ENCODE measurements at regions not wholly inside any gene's neighbourhood (a gene's known extent, or its start where the extent isn't known, plus 50 kb on each side); places are given as distances from the start of the nearest gene placed in this dataset.

GRCh38 chr9:90060256-90060655 is 455.4 kb downstream of the GADD45G start:
- Mint-ChIP-seq H3K36me3 (ENCODE audit: insufficient read depth, unreplicated experiment) (no peaks in the 10 kb centered on the region), H3K27ac (ENCODE audit: unreplicated experiment) (no peak overlapping the region), H3K9me3 (ENCODE audit: unreplicated experiment) (no peaks in the 10 kb centered on the region), H3K27me3 (ENCODE audit: insufficient read depth, unreplicated experiment) (no peaks in the 10 kb centered on the region), H3K4me1 (ENCODE audit: low read depth, unreplicated experiment) (peaks cover 9% of the 10 kb centered on the region), H3K4me3 (ENCODE audit: unreplicated experiment) (no peak overlapping the region)
- intact Hi-C loops (cut with micrococcal nuclease; ENCODE audit: unreplicated experiment) = no loop called here
- peak in 1 of 2 experiments; percentile 38 for DNase-seq
- H3K36me3 ChIP-seq (ENCODE audit: control insufficient read depth, insufficient read depth, low read length) = no peaks in the 10 kb centered on the region
- no peaks in the 10 kb centered on the region for H3K27me3 ChIP-seq (replicated peaks; ENCODE audit: control insufficient read depth, insufficient read depth, low read length)
- H3K4me1 ChIP-seq = no peaks in the 10 kb centered on the region
- no TSS peak for BruUV-seq (replicated peaks)
- TF ChIP-seq CTCF (IDR thresholded peaks at IDR 0.05; ENCODE audit: insufficient read depth in 1 of 2, low read depth in 1 of 2, low read length in 1 of 2, severe bottlenecking in 1 of 2, unreplicated experiment in 1 of 2) = no peak
- H3K4me3 ChIP-seq (ENCODE audit: low read depth, low read length) = no peak overlapping the region
- ChIA-PET CTCF (no interaction called here), POLR2A (no interaction called here)
- no peaks in the 10 kb centered on the region for H3K9me3 ChIP-seq

DNA sequence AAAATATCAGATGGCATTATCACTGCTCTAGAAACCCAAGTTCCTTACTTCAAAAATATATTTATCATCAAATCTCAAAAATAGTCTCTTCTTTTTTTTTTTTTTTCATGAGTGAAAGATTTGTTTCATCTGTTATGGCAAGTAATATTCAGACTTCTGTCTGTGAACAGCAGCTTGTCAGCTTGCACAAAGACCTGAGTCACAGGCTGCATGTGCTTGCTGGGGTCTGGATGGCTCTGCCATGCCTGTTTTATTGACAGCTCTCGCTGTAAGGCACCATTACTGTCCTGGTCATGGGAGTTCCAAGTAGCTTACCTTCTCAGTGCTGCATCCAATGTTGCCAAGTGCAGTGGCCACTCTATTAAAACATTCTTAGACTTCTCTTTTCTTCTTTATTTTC is 456.4 kb downstream of the GADD45G start:
- intact Hi-C loops (cut with micrococcal nuclease; ENCODE audit: unreplicated experiment) = no loop called here
- Mint-ChIP-seq H3K4me1 (ENCODE audit: low read depth, unreplicated experiment) (peaks cover 9% of the 10 kb centered on the region), H3K36me3 (ENCODE audit: insufficient read depth, unreplicated experiment) (no peaks in the 10 kb centered on the region), H3K27me3 (ENCODE audit: insufficient read depth, unreplicated experiment) (no peaks in the 10 kb centered on the region), H3K9me3 (ENCODE audit: unreplicated experiment) (no peaks in the 10 kb centered on the region), H3K4me3 (ENCODE audit: unreplicated experiment) (no peak overlapping the region), H3K27ac (ENCODE audit: unreplicated experiment) (no peak overlapping the region)
- H3K36me3 ChIP-seq (ENCODE audit: control insufficient read depth, insufficient read depth, low read length) = no peaks in the 10 kb centered on the region
- TF ChIP-seq CTCF (IDR thresholded peaks at IDR 0.05; ENCODE audit: insufficient read depth in 1 of 2, low read depth in 1 of 2, low read length in 1 of 2, severe bottlenecking in 1 of 2, unreplicated experiment in 1 of 2) = no peak
- no peak overlapping the region for H3K4me3 ChIP-seq (ENCODE audit: low read depth, low read length)
- ChIA-PET POLR2A (no interaction called here), CTCF (no interaction called here)
- BruUV-seq (replicated peaks) = no TSS peak
- H3K27me3 ChIP-seq (replicated peaks; ENCODE audit: control insufficient read depth, insufficient read depth, low read length) = no peaks in the 10 kb centered on the region
- no peaks in the 10 kb centered on the region for H3K4me1 ChIP-seq
- no peak for DNase-seq
- no peaks in the 10 kb centered on the region for H3K9me3 ChIP-seq

DNA sequence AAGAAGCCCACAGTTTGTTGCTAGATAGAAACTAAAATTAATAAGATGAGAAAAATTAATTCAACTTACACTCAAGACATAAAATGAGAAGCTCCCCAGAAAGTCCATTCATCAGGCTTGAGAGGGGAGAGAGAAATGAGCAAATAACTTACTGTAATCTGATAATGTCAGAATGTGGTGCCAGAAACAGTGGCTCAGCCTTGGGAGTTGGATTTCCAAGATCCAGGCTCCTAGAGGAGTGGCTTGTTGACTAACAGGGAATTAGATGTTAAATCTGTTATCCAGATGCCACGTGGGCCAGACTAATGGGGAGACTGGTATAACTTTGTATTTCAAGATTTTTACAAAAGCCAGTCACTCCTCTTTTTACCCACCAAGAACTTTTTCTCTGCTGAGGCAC is 458.2 kb downstream of the GADD45G start:
- peaks cover 9% of the 10 kb centered on the region for H3K4me1 Mint-ChIP-seq (ENCODE audit: low read depth, unreplicated experiment)
- POLR2A ChIA-PET = no interaction called here
- Histone ChIP-seq H3K9me3 (no peaks in the 10 kb centered on the region), H3K4me1 (no peaks in the 10 kb centered on the region), H3K27me3 (replicated peaks; ENCODE audit: control insufficient read depth, insufficient read depth, low read length) (no peaks in the 10 kb centered on the region), H3K4me3 (ENCODE audit: low read depth, low read length) (no peak overlapping the region), H3K36me3 (ENCODE audit: control insufficient read depth, insufficient read depth, low read length) (no peaks in the 10 kb centered on the region)
- CTCF ChIA-PET = no interaction called here
- H3K36me3 Mint-ChIP-seq (ENCODE audit: insufficient read depth, unreplicated experiment) = no peaks in the 10 kb centered on the region
- no peak for DNase-seq
- H3K4me3 Mint-ChIP-seq (ENCODE audit: unreplicated experiment) = no peak overlapping the region
- no TSS peak for BruUV-seq (replicated peaks)
- intact Hi-C loops (cut with micrococcal nuclease; ENCODE audit: unreplicated experiment) = no loop called here
- no peaks in the 10 kb centered on the region for H3K9me3 Mint-ChIP-seq (ENCODE audit: unreplicated experiment)
- peaks cover 5% of the 10 kb centered on the region for H3K27me3 Mint-ChIP-seq (ENCODE audit: insufficient read depth, unreplicated experiment)
- H3K27ac Mint-ChIP-seq (ENCODE audit: unreplicated experiment) = no peak overlapping the region
- no peak for TF ChIP-seq CTCF (IDR thresholded peaks at IDR 0.05; ENCODE audit: insufficient read depth in 1 of 2, low read depth in 1 of 2, low read length in 1 of 2, severe bottlenecking in 1 of 2, unreplicated experiment in 1 of 2)

All from Caco-2 (cell line).